ENCODE measurements at regions not wholly inside any gene's neighbourhood (a gene's known extent, or its start where the extent isn't known, plus 50 kb on each side); places are given as distances from the start of the nearest gene placed in this dataset.

DNA sequence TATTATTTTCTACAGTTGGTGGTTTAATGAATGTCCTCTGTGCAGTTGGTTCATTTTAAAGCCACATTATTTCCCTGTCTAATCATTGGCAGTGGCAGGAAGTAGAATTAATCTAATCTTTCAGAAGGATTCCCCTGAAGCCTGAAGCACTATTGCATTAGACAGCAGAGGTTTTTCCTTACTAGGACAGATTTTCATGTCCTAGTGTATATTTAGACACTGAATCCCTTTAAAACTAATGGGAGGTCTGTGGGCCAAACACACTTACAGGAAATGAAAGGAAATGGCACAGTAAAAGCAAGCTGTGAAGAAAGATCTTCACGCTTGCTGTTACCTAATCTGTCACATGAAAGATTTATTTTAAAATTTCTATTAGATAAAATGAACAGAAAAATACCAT lies 165.2 kb downstream of the SLC39A8 start:
- no peak for TF ChIP-seq EP300 (IDR thresholded peaks at IDR 0.05; ENCODE audit: borderline replicate concordance)
- TF ChIP-seq RAD21 (IDR thresholded peaks at IDR 0.05; ENCODE audit: low read depth) = no peak
- no peak for TF ChIP-seq TAF1 (IDR thresholded peaks at IDR 0.05; ENCODE audit: low read depth)
- no peak for TF ChIP-seq TCF12 (IDR thresholded peaks at IDR 0.05; ENCODE audit: low read depth)
- TF ChIP-seq CEBPB (IDR thresholded peaks at IDR 0.05) = no peak
- no peak for TF ChIP-seq MAX (IDR thresholded peaks at IDR 0.05)
- no peak for TF ChIP-seq ZBTB7A (IDR thresholded peaks at IDR 0.05; ENCODE audit: low read depth)
- TF ChIP-seq, protein P1, sequence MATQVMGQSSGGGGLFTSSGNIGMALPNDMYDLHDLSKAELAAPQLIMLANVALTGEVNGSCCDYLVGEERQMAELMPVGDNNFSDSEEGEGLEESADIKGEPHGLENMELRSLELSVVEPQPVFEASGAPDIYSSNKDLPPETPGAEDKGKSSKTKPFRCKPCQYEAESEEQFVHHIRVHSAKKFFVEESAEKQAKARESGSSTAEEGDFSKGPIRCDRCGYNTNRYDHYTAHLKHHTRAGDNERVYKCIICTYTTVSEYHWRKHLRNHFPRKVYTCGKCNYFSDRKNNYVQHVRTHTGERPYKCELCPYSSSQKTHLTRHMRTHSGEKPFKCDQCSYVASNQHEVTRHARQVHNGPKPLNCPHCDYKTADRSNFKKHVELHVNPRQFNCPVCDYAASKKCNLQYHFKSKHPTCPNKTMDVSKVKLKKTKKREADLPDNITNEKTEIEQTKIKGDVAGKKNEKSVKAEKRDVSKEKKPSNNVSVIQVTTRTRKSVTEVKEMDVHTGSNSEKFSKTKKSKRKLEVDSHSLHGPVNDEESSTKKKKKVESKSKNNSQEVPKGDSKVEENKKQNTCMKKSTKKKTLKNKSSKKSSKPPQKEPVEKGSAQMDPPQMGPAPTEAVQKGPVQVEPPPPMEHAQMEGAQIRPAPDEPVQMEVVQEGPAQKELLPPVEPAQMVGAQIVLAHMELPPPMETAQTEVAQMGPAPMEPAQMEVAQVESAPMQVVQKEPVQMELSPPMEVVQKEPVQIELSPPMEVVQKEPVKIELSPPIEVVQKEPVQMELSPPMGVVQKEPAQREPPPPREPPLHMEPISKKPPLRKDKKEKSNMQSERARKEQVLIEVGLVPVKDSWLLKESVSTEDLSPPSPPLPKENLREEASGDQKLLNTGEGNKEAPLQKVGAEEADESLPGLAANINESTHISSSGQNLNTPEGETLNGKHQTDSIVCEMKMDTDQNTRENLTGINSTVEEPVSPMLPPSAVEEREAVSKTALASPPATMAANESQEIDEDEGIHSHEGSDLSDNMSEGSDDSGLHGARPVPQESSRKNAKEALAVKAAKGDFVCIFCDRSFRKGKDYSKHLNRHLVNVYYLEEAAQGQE (IDR thresholded peaks at IDR 0.05; ENCODE audit: low read depth) = no peak

Measured in Ishikawa (cell line).